Small intestine (tissue), 7 donors: ENCODE measurements at regions not wholly inside any gene's neighbourhood (a gene's known extent, or its start where the extent isn't known, plus 50 kb on each side); places are given as distances from the start of the nearest gene placed in this dataset.

Experiments
- DNase-seq, 2 donors: peaks; one replicate each; pipeline versions ENCODE4 v3.0.0 to v3.0.0-alpha.2; 2013
- FAIRE-seq: peaks from 2 replicates; lab custom pipeline; 2012; peaks lifted over from hg19 to GRCh38; lab: Jason Lieb, UNC
- H3K27ac ChIP-seq, 3 donors: one replicate each; pipeline ENCODE4 v1.5.1; 2013; ENCODE audit warnings: low read length in 2 of 3, mild to moderate bottlenecking in 2 of 3, control low read depth in 1 of 3, inconsistent platforms in 1 of 3, low read depth in 1 of 3, moderate library complexity in 1 of 3
- H3K27me3 ChIP-seq, 3 donors: one replicate each; pipeline ENCODE4 v1.6.1; 2013; ENCODE audit warnings: low read length in 3 of 3, inconsistent platforms in 1 of 3; ENCODE audit not compliant: control insufficient read depth in 3 of 3, insufficient read depth in 3 of 3
- H3K36me3 ChIP-seq, 3 donors: one replicate each; pipeline ENCODE4 v1.6.1; 2013; ENCODE audit warnings: low read length in 3 of 3, inconsistent platforms in 1 of 3, low read depth in 1 of 3, mild to moderate bottlenecking in 1 of 3, moderate library complexity in 1 of 3; ENCODE audit not compliant: control insufficient read depth in 3 of 3, insufficient read depth in 2 of 3
- H3K4me1 ChIP-seq, 3 donors: one replicate each; pipeline ENCODE4 v1.6.1; 2013; ENCODE audit warnings: low read length in 2 of 3, inconsistent platforms in 1 of 3, low read depth in 1 of 3, mild to moderate bottlenecking in 1 of 3, moderate library complexity in 1 of 3; ENCODE audit not compliant: control insufficient read depth in 3 of 3, insufficient read depth in 2 of 3
- H3K4me3 ChIP-seq, 3 donors: one replicate each; pipeline ENCODE4 v1.5.1; 2013; ENCODE audit warnings: low read length in 3 of 3, control low read depth in 1 of 3, inconsistent platforms in 1 of 3, low read depth in 1 of 3, mild to moderate bottlenecking in 1 of 3, moderate library complexity in 1 of 3
- H3K9me3 ChIP-seq, 2 donors: one replicate each; pipeline ENCODE4 v1.6.1; 2013; ENCODE audit warnings: low read depth in 1 of 2, low read length in 1 of 2; ENCODE audit not compliant: control insufficient read depth in 2 of 2, insufficient read depth in 1 of 2
- WGBS, 3 donors: extraction: QIAGEN DNeasy Blood & Tissue Kit; methylation state at CpG; one replicate each; pipeline ENCODE4 v1.1.7; 2013; 5-methylcytosine and 5-hydroxymethylcytosine counted together
- donor health status: healthy with polysubstance abuse.
- donor health status: control.
- donor health status: control.
- donor health status: Bipolar disorder and iron deficiency.
- donor health status: healthy.

- no peak overlapping the region for H3K4me3 ChIP-seq
- peaks cover 0 to 2% (median 0%) of the 10 kb centered on the region in 3 donors for H3K27me3 ChIP-seq
- no peaks in the 10 kb centered on the region for H3K36me3 ChIP-seq
- DNase-seq: no peak
- no peaks in the 10 kb centered on the region for H3K4me1 ChIP-seq
- no peak overlapping the region for H3K27ac ChIP-seq
- no peak for FAIRE-seq
- H3K9me3 ChIP-seq: no peaks in the 10 kb centered on the region
- WGBS, 3 donors: 79 to 80% (median 79%) methylated on average over 8 of the region's 8 CpGs
These were observed 661.8 kb upstream of the HS6ST1 start for GRCh38 chr2:128980475-128980874.

- 89 to 91% (median 90%) methylated on average over 5 of the region's 5 CpGs for WGBS, 3 donors
- Histone ChIP-seq H3K4me1 (no peaks in the 10 kb centered on the region), H3K4me3 (no peak overlapping the region), H3K36me3 (no peaks in the 10 kb centered on the region), H3K9me3 (no peaks in the 10 kb centered on the region), H3K27me3 (peaks cover 0 to 2% (median 0%) of the 10 kb centered on the region in 3 donors), H3K27ac (no peak overlapping the region)
- FAIRE-seq (no peak), DNase-seq (no peak)
These were observed 662.7 kb upstream of the HS6ST1 start for GRCh38 chr2:128981353-128981752.

- Histone ChIP-seq H3K27ac (no peak overlapping the region), H3K9me3 (no peaks in the 10 kb centered on the region), H3K4me3 (no peak overlapping the region), H3K4me1 (no peaks in the 10 kb centered on the region), H3K36me3 (no peaks in the 10 kb centered on the region), H3K27me3 (peaks cover 0 to 2% (median 0%) of the 10 kb centered on the region in 3 donors)
- WGBS, 3 donors: 76 to 94% (median 84%) methylated on average over 5 of the region's 5 CpGs
- DNase-seq (no peak), FAIRE-seq (no peak)
These were observed 663.3 kb upstream of the HS6ST1 start for GRCh38 chr2:128982001-128982400.

DNA sequence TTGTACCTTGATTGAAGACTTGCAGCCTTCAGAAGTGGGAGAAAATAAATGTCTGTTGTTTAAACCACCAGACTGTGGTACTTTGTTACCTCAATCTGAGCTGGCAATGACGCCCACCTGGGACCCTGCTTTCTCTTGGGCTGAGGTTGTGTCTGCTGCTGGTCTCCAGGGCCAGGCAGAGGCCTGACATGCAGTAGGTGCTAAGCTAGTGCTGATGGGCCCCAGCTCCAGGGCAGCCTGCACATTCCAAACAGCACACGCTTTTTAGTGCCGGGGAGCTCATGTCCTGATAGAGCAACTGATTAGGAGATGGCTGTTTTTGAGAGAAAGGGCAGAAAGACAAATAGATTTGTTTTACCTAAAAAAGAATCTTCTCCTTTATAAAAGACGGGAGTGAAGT lies 664.0 kb upstream of the HS6ST1 start:
- FAIRE-seq: no peak
- WGBS, 3 donors: 81 to 88% (median 85%) methylated on average over 4 of the region's 4 CpGs
- no peak for DNase-seq
- Histone ChIP-seq H3K36me3 (no peaks in the 10 kb centered on the region), H3K4me1 (no peaks in the 10 kb centered on the region), H3K27me3 (peaks cover 0 to 2% (median 0%) of the 10 kb centered on the region in 3 donors), H3K27ac (no peak overlapping the region), H3K9me3 (no peaks in the 10 kb centered on the region), H3K4me3 (no peak overlapping the region)

GRCh38 chr2:128983094-128983493 lies 664.4 kb upstream of the HS6ST1 start:
- WGBS, 3 donors: 41 to 54% (median 42%) methylated on average over 2 of the region's 2 CpGs
- no peaks in the 10 kb centered on the region for H3K9me3 ChIP-seq
- H3K27me3 ChIP-seq: peaks cover 0 to 2% (median 0%) of the 10 kb centered on the region in 3 donors
- FAIRE-seq (no peak), DNase-seq (no peak)
- no peak overlapping the region for H3K4me3 ChIP-seq
- no peaks in the 10 kb centered on the region for H3K36me3 ChIP-seq
- no peaks in the 10 kb centered on the region for H3K4me1 ChIP-seq
- no peak overlapping the region for H3K27ac ChIP-seq

DNA sequence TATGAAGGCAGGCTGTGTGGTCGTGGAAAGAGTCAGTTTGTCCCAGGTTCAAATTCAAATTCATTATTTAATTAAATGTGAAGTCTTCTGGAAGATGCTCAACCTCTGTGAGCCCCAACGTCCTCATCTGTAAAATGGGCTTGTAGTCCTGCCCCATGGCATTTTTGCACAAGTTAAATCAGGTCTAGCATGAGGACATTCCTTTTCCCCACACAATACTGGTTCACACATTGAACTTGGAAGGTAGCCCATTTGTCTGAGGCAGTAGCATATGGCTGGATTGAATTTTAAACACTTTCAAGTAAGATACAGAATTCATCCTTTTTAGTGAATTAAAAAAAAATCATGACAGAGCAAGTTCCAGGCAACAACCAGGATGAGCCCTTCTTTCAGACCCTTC lies 665.4 kb upstream of the HS6ST1 start:
- Histone ChIP-seq H3K27ac (no peak overlapping the region), H3K4me3 (no peak overlapping the region), H3K36me3 (no peaks in the 10 kb centered on the region), H3K9me3 (no peaks in the 10 kb centered on the region), H3K27me3 (peaks cover 0 to 2% (median 0%) of the 10 kb centered on the region in 3 donors), H3K4me1 (no peaks in the 10 kb centered on the region)
- DNase-seq (no peak), FAIRE-seq (no peak)
- WGBS, 3 donors: 50 to 72% (median 66%) methylated on average over 2 of the region's 2 CpGs

DNA sequence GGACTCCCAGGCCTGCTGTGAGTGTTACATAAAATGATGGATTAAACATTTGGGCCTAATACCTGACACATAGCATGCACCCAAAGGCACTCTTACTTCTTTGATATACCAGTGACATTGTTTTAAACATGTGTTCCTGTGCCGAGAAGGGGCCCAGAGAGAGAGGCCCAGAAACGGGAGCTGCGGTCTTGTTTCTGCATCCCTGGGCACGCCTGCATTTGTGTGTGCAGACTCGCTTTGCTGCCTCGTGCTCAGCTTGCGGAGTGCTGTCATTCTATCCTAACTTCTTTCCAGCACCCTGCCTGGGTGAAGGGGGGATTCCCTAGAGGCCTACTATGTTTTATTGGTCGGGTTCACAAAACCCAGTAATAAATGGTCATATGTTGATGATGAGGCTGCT lies 666.2 kb upstream of the HS6ST1 start:
- Histone ChIP-seq H3K4me3 (no peak overlapping the region), H3K27me3 (peaks cover 0 to 2% (median 0%) of the 10 kb centered on the region in 3 donors), H3K4me1 (no peaks in the 10 kb centered on the region), H3K36me3 (no peaks in the 10 kb centered on the region), H3K9me3 (no peaks in the 10 kb centered on the region), H3K27ac (no peak overlapping the region)
- WGBS, 3 donors: 81 to 89% (median 83%) methylated on average over 8 of the region's 8 CpGs
- DNase-seq: no peak
- no peak for FAIRE-seq

DNA sequence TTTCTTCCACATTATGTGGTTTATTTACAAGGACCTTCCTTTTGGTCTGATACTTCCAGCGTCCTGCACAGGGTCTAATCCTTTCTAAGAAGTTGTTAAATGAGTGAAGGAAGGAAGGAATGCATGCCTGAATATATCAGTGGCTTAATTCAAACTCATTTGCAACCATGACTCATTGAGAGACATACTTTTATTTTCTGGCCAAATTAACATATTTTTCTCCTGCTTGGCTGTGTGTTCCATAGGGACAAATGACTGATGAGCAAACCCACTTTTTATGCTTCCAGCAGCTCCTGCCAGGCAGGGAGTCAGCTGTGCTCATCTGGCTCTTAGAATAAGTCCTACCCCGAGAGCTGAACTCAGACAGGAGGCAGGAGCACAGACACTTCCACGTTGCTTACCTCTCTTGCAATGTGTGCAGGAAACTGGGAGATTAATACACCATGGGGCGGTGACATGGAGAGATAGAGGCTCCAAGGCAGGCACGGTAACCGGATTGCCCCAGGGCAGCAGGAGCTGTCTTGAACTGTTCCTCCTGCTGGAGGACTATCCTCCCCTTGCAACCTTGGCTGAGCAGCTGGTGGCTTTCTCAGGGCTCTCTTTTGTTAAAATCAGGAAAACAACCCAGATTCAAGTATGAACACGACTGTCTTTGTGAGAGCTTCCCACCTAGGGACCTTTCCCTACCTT lies 667.5 kb upstream of the HS6ST1 start:
- Histone ChIP-seq H3K27me3 (no peaks in the 10 kb centered on the region), H3K36me3 (no peaks in the 10 kb centered on the region), H3K4me3 (no peak overlapping the region), H3K27ac (no peak overlapping the region), H3K4me1 (no peaks in the 10 kb centered on the region), H3K9me3 (no peaks in the 10 kb centered on the region)
- WGBS, 3 donors: 30 to 34% (median 31%) methylated on average over 7 of the region's 7 CpGs
- DNase-seq: no peak
- FAIRE-seq: no peak

DNA sequence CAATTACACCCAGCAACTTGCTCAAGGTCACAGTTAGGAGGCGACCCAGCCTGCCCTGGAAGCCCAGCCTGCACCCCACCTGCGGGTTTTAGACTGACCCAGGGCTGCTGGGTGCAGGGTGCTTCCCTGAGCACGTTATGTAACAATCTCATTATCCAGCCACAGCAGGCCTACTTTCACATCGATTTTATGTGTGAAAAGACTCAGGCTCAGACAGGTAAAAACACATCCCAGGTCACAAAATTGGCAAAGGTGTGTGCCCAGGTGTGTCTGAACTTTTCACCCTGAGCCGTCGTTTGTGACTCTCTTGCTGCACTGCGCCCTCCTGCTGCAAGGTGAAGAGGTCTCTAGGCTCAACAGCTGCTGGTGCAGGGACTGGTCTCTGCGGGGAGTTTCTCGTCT lies 668.2 kb upstream of the HS6ST1 start:
- Histone ChIP-seq H3K9me3 (no peaks in the 10 kb centered on the region), H3K36me3 (no peaks in the 10 kb centered on the region), H3K4me1 (no peaks in the 10 kb centered on the region), H3K4me3 (no peak overlapping the region), H3K27ac (no peak overlapping the region), H3K27me3 (no peaks in the 10 kb centered on the region)
- FAIRE-seq (no peak), DNase-seq (no peak)
- 49 to 77% (median 55%) methylated on average over 9 of the region's 9 CpGs for WGBS, 3 donors
